ENCODE measurements at regions not wholly inside any gene's neighbourhood (a gene's known extent, or its start where the extent isn't known, plus 50 kb on each side); places are given as distances from the start of the nearest gene placed in this dataset.

GRCh38 chr1:239861985-239862384 is 229.7 kb upstream of the FMN2 start:
- H3K79me1 ChIP-seq (ENCODE audit: low read depth in 1 of 2, low read length in 2 of 2) = no peaks in the 10 kb centered on the region
- DNase-seq (no peak), ATAC-seq (ENCODE audit: low read depth) (no peak)
- no peak overlapping the region for H3K4me2 ChIP-seq (ENCODE audit: low read depth, low read length)
- H2BK5ac ChIP-seq (ENCODE audit: low read depth, low read length, poor library complexity, severe bottlenecking) = no peak overlapping the region
- H3K36me3 ChIP-seq (ENCODE audit: control insufficient read depth, insufficient read depth, low read length) = no peaks in the 10 kb centered on the region
- no peak overlapping the region for H4K8ac ChIP-seq (ENCODE audit: low read depth in 2 of 2, low read length in 2 of 2)
- H3K27me3 ChIP-seq (ENCODE audit: control insufficient read depth, insufficient read depth, low read length) = no peaks in the 10 kb centered on the region
- BruUV-seq (replicated peaks) = no TSS peak
- ChIA-PET CTCF (no interaction called here), POLR2A (ENCODE audit: unreplicated experiment) (no interaction called here)
- TF ChIP-seq SMC3 (IDR thresholded peaks at IDR 0.05; ENCODE audit: low read depth, low read length) = no peak
- no peak for TF ChIP-seq RFX5 (IDR thresholded peaks at IDR 0.05; ENCODE audit: low read depth, low read length)
- TF ChIP-seq POLR2A (IDR thresholded peaks at IDR 0.05; ENCODE audit: low read depth, low read length) = no peak
- TF ChIP-seq NFE2L2 (IDR thresholded peaks at IDR 0.05; ENCODE audit: low read depth, low read length) = no peak
- TF ChIP-seq USF2 (IDR thresholded peaks at IDR 0.05; ENCODE audit: low read depth, low read length) = no peak
- no peak for TF ChIP-seq CEBPB (IDR thresholded peaks at IDR 0.05; ENCODE audit: low read depth, low read length)
- TF ChIP-seq ELK1 (IDR thresholded peaks at IDR 0.05; ENCODE audit: borderline replicate concordance, low read depth, low read length) = no peak
- TF ChIP-seq MAFK (IDR thresholded peaks at IDR 0.05; ENCODE audit: low read depth, low read length) = no peak
- TF ChIP-seq CHD1 (IDR thresholded peaks at IDR 0.05; ENCODE audit: low read depth, low read length) = no peak
- TF ChIP-seq RCOR1 (IDR thresholded peaks at IDR 0.05; ENCODE audit: insufficient replicate concordance, low read length) = no peak
- no peak for TF ChIP-seq CTCF (conservative IDR thresholded peaks at IDR 0.05; ENCODE audit: low read depth, low read length)
- TF ChIP-seq BHLHE40 (IDR thresholded peaks at IDR 0.05; ENCODE audit: low read depth, low read length) = no peak
- TF ChIP-seq RAD21 (IDR thresholded peaks at IDR 0.05; ENCODE audit: low read length) = no peak
- no peak for TF ChIP-seq FOS (IDR thresholded peaks at IDR 0.05; ENCODE audit: low read depth, low read length)
- in situ Hi-C loops (cut with MboI; ENCODE audit: low sequenced_read_pairs) = no loop called here
- no peaks in the 10 kb centered on the region for H4K20me1 ChIP-seq (ENCODE audit: insufficient read depth, low read length)
- dilution Hi-C loops (cut with HindIII; ENCODE audit: low sequenced_read_pairs, unreplicated experiment) = no loop called here
- no peak overlapping the region for H3K18ac ChIP-seq (ENCODE audit: low read depth, low read length)
- H3K4me3 ChIP-seq (ENCODE audit: insufficient read depth, low read depth, low read length) = no peak overlapping the region
- no peak overlapping the region for H3K9ac ChIP-seq (ENCODE audit: low read depth, low read length)
- no peak overlapping the region for H2BK15ac ChIP-seq (ENCODE audit: low read depth, low read length)
- H2AFZ ChIP-seq (replicated peaks; ENCODE audit: low read length, poor library complexity) = no peak overlapping the region
- no peak overlapping the region for H3K27ac ChIP-seq (ENCODE audit: insufficient read depth, low read length)
- H2BK20ac ChIP-seq (ENCODE audit: low read depth, low read length) = no peak overlapping the region
- intact Hi-C loops (cut with micrococcal nuclease) = no loop called here
- H4K5ac ChIP-seq (ENCODE audit: low read depth, low read length) = no peak overlapping the region
- H4K91ac ChIP-seq (ENCODE audit: insufficient read depth, low read depth, low read length) = no peak overlapping the region
- H3K4me1 ChIP-seq (ENCODE audit: control insufficient read depth, insufficient read depth, low read length) = no peaks in the 10 kb centered on the region
- no peak overlapping the region for H3K56ac ChIP-seq (ENCODE audit: extremely low read depth, insufficient read depth, low read length)
- no peak overlapping the region for H2AK5ac ChIP-seq (ENCODE audit: low read depth, low read length)
- WGBS, 2 experiments (ENCODE audit: extremely low coverage in 2 of 2, insufficient read length in 1 of 2) = no CpG with 5 or more reads among the region's 1 CpG
- no peak overlapping the region for H3K4ac ChIP-seq (ENCODE audit: low read depth, low read length)
- H3K14ac ChIP-seq (replicated peaks; ENCODE audit: low read depth, low read length) = no peak overlapping the region
- H2BK120ac ChIP-seq (ENCODE audit: low read depth, low read length) = no peak overlapping the region
- 0 out of 2 replicates have a peak, but pooled peaks cover 2% of the 10 kb centered on the region for H3K9me3 ChIP-seq (ENCODE audit: control insufficient read depth, insufficient read depth, low read length)
- H2AK9ac ChIP-seq (replicated peaks; ENCODE audit: low read depth, low read length, poor library complexity) = no peak overlapping the region
- no peaks in the 10 kb centered on the region for H3K9me1 ChIP-seq (ENCODE audit: insufficient read depth, low read length)
- no peak overlapping the region for H3K23ac ChIP-seq (ENCODE audit: low read depth, low read length)

Data from IMR-90 (cell line).